Peyer's patch (tissue), 4 donors: ENCODE measurements at regions not wholly inside any gene's neighbourhood (a gene's known extent, or its start where the extent isn't known, plus 50 kb on each side); places are given as distances from the start of the nearest gene placed in this dataset.
"Not testable (repeated sequence)": the region's sequence is repeated elsewhere in the genome, so short reads cannot be mapped to it uniquely, and the experiment has no call there.

Experiments
- POLR2A ChIP-seq, 2 donors: fragments of 450-650 bp; IDR thresholded peaks; one replicate each; pipeline ENCODE4 v1.5.1; 2017; ENCODE audit warnings: antibody characterized with exemption in 2 of 2, mild to moderate bottlenecking in 2 of 2, moderate library complexity in 2 of 2
- TF ChIP-seq, protein P1 (sequence below), 6 experiments: fragments of 450-650 bp in 4 of 6; fragments of 200-600 bp in 2 of 6; sonication (generic) in 1 of 6; IDR thresholded peaks; one replicate each; pipeline ENCODE4 v1.5.1; 2017 to 2019; ENCODE audit warnings: antibody characterized with exemption in 6 of 6, mild to moderate bottlenecking in 3 of 6, moderate library complexity in 1 of 6

- TF ChIP-seq, protein P1, sequence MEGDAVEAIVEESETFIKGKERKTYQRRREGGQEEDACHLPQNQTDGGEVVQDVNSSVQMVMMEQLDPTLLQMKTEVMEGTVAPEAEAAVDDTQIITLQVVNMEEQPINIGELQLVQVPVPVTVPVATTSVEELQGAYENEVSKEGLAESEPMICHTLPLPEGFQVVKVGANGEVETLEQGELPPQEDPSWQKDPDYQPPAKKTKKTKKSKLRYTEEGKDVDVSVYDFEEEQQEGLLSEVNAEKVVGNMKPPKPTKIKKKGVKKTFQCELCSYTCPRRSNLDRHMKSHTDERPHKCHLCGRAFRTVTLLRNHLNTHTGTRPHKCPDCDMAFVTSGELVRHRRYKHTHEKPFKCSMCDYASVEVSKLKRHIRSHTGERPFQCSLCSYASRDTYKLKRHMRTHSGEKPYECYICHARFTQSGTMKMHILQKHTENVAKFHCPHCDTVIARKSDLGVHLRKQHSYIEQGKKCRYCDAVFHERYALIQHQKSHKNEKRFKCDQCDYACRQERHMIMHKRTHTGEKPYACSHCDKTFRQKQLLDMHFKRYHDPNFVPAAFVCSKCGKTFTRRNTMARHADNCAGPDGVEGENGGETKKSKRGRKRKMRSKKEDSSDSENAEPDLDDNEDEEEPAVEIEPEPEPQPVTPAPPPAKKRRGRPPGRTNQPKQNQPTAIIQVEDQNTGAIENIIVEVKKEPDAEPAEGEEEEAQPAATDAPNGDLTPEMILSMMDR (IDR thresholded peaks at IDR 0.05) = not testable (repeated sequence)
- not testable (repeated sequence) for TF ChIP-seq POLR2A (IDR thresholded peaks at IDR 0.05)
These were observed 803.6 kb upstream of the ID2 start for GRCh38 chr2:7878266-7878665.
